ENCODE measurements at regions not wholly inside any gene's neighbourhood (a gene's known extent, or its start where the extent isn't known, plus 50 kb on each side); places are given as distances from the start of the nearest gene placed in this dataset.

GRCh38 chr1:62917314-62917713, 133.4 kb downstream of the ATG4C start:
- intact Hi-C loops (cut with micrococcal nuclease) = no loop called here
- no peak for DNase-seq
- peaks cover 9% of the 10 kb centered on the region for H3K27me3 Mint-ChIP-seq
- no peaks in the 10 kb centered on the region for H3K9me3 Mint-ChIP-seq
- H3K27ac Mint-ChIP-seq = no peak overlapping the region
- no peak overlapping the region for H3K4me3 Mint-ChIP-seq
- no peaks in the 10 kb centered on the region for H3K4me1 Mint-ChIP-seq
- H3K36me3 Mint-ChIP-seq (ENCODE audit: low read depth) = no peaks in the 10 kb centered on the region

DNA sequence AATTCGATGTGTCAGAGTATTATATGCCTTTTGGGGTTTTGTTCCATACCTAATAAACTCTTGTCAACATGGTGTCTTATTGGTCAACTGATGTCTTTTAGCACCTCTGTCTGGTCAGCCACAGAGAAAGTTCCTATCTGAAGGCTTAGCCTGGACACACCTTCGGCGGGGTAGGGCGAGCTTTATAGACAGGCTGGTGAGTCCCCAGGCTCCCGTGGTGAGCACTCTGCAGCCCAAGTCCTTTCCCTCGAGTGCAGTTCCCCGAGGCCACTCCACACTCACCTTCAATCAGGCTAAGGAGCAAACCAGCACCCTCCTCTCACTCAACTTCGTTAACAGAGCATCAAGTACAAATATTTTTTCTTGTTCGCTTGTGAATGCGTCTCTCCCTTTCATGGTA, 133.9 kb downstream of the ATG4C start:
- Mint-ChIP-seq H3K4me1 (no peaks in the 10 kb centered on the region), H3K27ac (no peak overlapping the region), H3K36me3 (ENCODE audit: low read depth) (no peaks in the 10 kb centered on the region), H3K27me3 (peaks cover 9% of the 10 kb centered on the region), H3K9me3 (no peaks in the 10 kb centered on the region), H3K4me3 (no peak overlapping the region)
- no peak for DNase-seq
- intact Hi-C loops (cut with micrococcal nuclease) = no loop called here

DNA sequence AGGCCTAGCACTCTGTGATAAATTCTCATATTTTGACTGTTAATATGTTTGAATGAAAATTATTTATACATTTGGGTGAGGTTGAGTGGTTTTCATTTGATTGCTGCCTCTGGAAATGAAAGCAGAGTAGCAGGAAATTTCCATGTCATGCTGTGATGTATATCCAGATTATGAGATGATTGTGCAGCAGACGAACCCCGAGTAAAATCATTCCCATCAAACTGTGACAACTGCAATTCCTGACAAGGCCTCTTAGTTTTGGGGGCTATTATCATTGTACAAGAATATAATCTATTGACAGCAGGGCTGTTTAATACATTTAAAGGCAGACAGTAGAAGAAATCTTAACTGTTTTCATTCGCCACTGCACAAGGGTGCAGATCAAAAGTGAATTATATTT, 134.8 kb downstream of the ATG4C start:
- no peak for DNase-seq
- intact Hi-C loops (cut with micrococcal nuclease) = no loop called here
- Mint-ChIP-seq H3K27ac (no peak overlapping the region), H3K4me1 (no peaks in the 10 kb centered on the region), H3K4me3 (no peak overlapping the region), H3K36me3 (ENCODE audit: low read depth) (no peaks in the 10 kb centered on the region), H3K27me3 (peaks cover 6% of the 10 kb centered on the region), H3K9me3 (no peaks in the 10 kb centered on the region)

DNA sequence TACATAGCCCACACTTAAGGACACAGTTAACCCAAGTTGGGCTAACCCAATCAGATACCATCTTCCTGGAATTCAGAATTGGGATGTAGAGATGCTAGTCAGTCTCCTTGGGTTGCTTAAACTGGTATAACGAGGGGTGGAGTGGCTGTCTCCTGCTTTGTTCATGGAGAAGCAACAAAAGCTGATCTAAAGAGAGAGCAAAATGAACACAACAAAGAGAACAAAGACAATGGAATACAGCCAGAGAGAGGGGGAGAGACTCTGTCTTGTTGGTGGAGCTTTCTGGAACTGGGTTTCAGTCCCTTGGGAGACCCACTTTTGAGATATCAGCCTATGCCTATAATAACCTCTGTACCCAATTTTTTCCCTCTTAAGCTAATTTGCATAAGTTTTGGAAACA, 138.1 kb downstream of the ATG4C start:
- Mint-ChIP-seq H3K4me3 (no peak overlapping the region), H3K36me3 (ENCODE audit: low read depth) (no peaks in the 10 kb centered on the region), H3K9me3 (no peaks in the 10 kb centered on the region), H3K27ac (no peak overlapping the region), H3K27me3 (peaks cover 1% of the 10 kb centered on the region), H3K4me1 (no peaks in the 10 kb centered on the region)
- no peak for DNase-seq
- intact Hi-C loops (cut with micrococcal nuclease) = no loop called here

- DNase-seq = no peak
- Mint-ChIP-seq H3K27ac (no peak overlapping the region), H3K4me3 (no peak overlapping the region), H3K27me3 (peaks cover 1% of the 10 kb centered on the region), H3K9me3 (no peaks in the 10 kb centered on the region), H3K4me1 (no peaks in the 10 kb centered on the region), H3K36me3 (ENCODE audit: low read depth) (no peaks in the 10 kb centered on the region)
- intact Hi-C loops (cut with micrococcal nuclease) = no loop called here
Observed at GRCh38 chr1:62924983-62925790, 141.3 kb downstream of the ATG4C start.

DNA sequence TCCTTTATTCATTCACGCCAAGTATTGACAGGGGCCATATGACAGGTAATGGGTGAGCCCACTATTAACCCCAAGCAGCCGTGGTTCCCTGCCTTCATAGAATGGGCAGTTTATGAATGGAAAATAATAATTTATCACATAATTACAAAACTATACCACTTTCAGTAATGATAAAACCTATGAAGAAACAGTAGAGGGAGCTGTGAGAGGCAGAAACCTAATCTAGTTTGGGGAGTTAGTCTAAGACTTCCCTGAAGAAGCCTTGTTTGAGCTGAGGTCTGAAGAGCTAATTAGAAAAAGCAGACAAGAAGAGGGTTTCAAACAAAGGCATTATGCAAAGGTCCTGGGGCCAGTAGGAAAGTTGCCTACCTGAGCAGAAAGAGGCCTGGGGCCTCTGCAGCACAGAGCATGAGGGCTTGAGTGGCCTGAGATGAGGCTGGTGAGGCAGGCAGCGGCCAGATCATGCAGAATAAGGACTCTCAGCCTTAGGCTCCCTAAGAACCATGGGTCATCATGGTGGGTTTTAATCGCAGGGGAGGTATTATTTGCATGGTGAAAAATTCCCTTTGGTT, 142.8 kb downstream of the ATG4C start:
- Mint-ChIP-seq H3K27me3 (peaks cover 2% of the 10 kb centered on the region), H3K36me3 (ENCODE audit: low read depth) (no peaks in the 10 kb centered on the region), H3K4me1 (no peaks in the 10 kb centered on the region), H3K9me3 (no peaks in the 10 kb centered on the region), H3K4me3 (no peak overlapping the region), H3K27ac (no peak overlapping the region)
- intact Hi-C loops (cut with micrococcal nuclease) = no loop called here
- DNase-seq = no peak

- Mint-ChIP-seq H3K9me3 (no peaks in the 10 kb centered on the region), H3K4me1 (no peaks in the 10 kb centered on the region), H3K36me3 (ENCODE audit: low read depth) (no peaks in the 10 kb centered on the region), H3K27ac (no peak overlapping the region), H3K4me3 (no peak overlapping the region), H3K27me3 (peaks cover 3% of the 10 kb centered on the region)
- intact Hi-C loops (cut with micrococcal nuclease) = no loop called here
- DNase-seq = no peak
Observed at GRCh38 chr1:62928885-62929284, 145.0 kb downstream of the ATG4C start.

GRCh38 chr1:62937634-62938296, 153.8 kb downstream of the ATG4C start:
- H3K36me3 Mint-ChIP-seq (ENCODE audit: low read depth) = no peaks in the 10 kb centered on the region
- peaks cover 7% of the 10 kb centered on the region for H3K27me3 Mint-ChIP-seq
- no peak overlapping the region for H3K4me3 Mint-ChIP-seq
- no peak overlapping the region for H3K27ac Mint-ChIP-seq
- DNase-seq = no peak
- H3K9me3 Mint-ChIP-seq = no peaks in the 10 kb centered on the region
- intact Hi-C loops (cut with micrococcal nuclease) = no loop called here
- H3K4me1 Mint-ChIP-seq = no peaks in the 10 kb centered on the region

GRCh38 chr1:62941780-62942179, 157.8 kb downstream of the ATG4C start:
- Mint-ChIP-seq H3K4me1 (no peaks in the 10 kb centered on the region), H3K27ac (no peak overlapping the region), H3K4me3 (no peak overlapping the region), H3K36me3 (ENCODE audit: low read depth) (no peaks in the 10 kb centered on the region), H3K9me3 (no peaks in the 10 kb centered on the region), H3K27me3 (peaks cover 6% of the 10 kb centered on the region)
- intact Hi-C loops (cut with micrococcal nuclease) = no loop called here
- no peak for DNase-seq

DNA sequence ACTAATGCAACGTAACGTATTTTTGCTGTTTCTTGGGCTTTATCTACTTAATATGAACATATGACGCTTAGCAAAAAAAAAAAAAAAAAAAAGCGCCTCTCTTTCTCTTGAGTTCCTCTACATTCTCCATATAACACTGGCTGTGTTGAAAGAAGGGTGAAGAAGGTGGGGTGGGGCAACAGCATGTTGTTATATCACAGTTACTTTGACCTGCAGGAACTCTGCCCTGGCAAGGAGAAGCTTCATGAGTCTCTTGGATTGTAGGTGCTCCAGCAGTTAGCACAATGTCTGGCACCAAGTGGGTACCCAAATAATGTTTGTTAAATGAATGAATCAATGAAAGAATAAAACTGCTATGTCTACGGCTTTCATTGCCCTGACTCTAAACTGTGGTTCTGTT, 162.6 kb downstream of the ATG4C start:
- no peaks in the 10 kb centered on the region for H3K9me3 Mint-ChIP-seq
- no peak for DNase-seq
- H3K4me1 Mint-ChIP-seq = no peaks in the 10 kb centered on the region
- intact Hi-C loops (cut with micrococcal nuclease) = no loop called here
- peaks cover 5% of the 10 kb centered on the region for H3K27me3 Mint-ChIP-seq
- no peak overlapping the region for H3K27ac Mint-ChIP-seq
- H3K4me3 Mint-ChIP-seq = no peak overlapping the region
- no peaks in the 10 kb centered on the region for H3K36me3 Mint-ChIP-seq (ENCODE audit: low read depth)

DNA sequence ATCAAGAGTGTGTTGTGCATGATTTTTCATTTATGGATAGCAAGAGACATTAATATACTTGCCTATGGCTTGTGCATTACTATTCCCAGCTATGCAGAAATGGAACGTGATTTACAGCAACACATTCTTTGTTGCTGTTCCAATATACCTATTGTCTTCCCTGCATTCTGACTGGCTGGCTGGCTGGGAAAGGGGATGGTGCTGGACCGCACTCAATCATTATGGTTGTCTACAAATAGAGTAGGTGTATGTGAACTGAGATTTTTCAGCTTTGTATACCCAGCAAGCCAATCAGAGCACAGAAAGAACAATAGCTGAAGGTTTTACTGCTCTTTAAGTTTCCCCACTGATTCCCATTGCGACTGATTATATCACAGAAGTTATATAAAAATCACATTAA, 167.5 kb downstream of the ATG4C start:
- Mint-ChIP-seq H3K27ac (no peak overlapping the region), H3K27me3 (peaks cover 3% of the 10 kb centered on the region), H3K4me1 (no peaks in the 10 kb centered on the region), H3K4me3 (no peak overlapping the region), H3K9me3 (no peaks in the 10 kb centered on the region), H3K36me3 (ENCODE audit: low read depth) (no peaks in the 10 kb centered on the region)
- no peak for DNase-seq
- intact Hi-C loops (cut with micrococcal nuclease) = no loop called here

DNA sequence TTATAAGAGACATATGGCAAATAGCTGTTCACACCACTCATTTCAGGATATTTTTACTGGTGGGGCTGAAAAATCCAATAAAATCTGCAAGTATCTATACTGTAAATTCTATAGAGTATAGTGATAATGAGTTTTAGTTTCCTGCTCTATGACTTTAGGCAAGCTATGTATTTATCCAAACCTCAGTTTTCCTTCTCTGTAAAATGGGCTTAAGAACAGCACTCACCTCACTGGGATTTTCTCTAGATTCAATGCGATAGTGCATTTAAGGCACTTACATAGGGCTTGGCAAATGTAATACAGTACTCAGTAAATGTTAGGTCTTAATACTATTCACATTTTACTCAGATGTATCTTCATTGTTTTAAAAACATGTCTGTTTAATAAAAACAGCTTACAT, 168.7 kb downstream of the ATG4C start:
- H3K4me3 Mint-ChIP-seq = no peak overlapping the region
- no peaks in the 10 kb centered on the region for H3K4me1 Mint-ChIP-seq
- peaks cover 3% of the 10 kb centered on the region for H3K27me3 Mint-ChIP-seq
- H3K9me3 Mint-ChIP-seq = no peaks in the 10 kb centered on the region
- H3K36me3 Mint-ChIP-seq (ENCODE audit: low read depth) = no peaks in the 10 kb centered on the region
- intact Hi-C loops (cut with micrococcal nuclease) = no loop called here
- no peak for DNase-seq
- H3K27ac Mint-ChIP-seq = no peak overlapping the region

DNA sequence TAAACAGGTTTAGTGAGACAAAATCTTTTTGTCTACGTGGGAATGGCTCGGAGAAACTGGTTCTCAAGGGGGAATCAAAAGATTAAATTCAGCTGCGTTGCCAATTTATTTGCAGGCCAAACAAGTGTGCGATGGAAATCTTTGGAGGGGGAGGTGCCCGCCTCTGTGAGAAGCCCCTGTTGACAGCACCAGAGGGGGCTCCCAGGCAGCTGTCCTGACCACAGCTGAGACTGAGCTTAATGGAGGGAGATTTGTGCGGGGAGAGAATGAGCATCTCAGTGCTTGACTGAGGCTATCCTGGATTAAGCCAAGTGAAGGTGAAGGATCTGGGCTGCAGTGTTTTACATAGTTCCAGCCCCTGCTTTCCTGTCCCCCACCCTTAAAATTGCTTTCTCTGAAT, 169.7 kb downstream of the ATG4C start:
- intact Hi-C loops (cut with micrococcal nuclease) = no loop called here
- Mint-ChIP-seq H3K9me3 (no peaks in the 10 kb centered on the region), H3K27ac (no peak overlapping the region), H3K4me3 (no peak overlapping the region), H3K4me1 (no peaks in the 10 kb centered on the region), H3K27me3 (peaks cover 6% of the 10 kb centered on the region), H3K36me3 (ENCODE audit: low read depth) (no peaks in the 10 kb centered on the region)
- DNase-seq = no peak

DNA sequence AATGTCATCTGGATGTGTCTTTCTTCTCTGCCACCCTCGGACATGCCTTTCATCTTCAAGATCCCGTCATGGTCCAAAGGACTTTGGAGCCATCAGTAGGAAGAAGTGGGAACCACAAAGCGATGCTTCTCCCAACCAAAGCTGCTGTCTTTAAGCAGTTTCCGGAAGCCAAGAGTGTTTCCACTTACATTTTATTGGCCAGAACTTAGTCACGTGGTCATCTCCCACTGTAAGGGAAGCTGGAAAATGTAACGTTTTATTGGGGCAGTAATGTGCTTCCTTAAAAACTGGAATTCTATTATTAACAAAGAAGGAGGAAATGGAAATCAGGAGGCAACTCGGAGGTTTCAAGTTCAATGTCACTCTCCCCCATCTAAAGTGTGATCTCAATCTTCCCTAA, 170.8 kb downstream of the ATG4C start:
- no peaks in the 10 kb centered on the region for H3K9me3 Mint-ChIP-seq
- no peak overlapping the region for H3K4me3 Mint-ChIP-seq
- intact Hi-C loops (cut with micrococcal nuclease) = no loop called here
- no peaks in the 10 kb centered on the region for H3K36me3 Mint-ChIP-seq (ENCODE audit: low read depth)
- H3K4me1 Mint-ChIP-seq = no peaks in the 10 kb centered on the region
- no peak for DNase-seq
- H3K27me3 Mint-ChIP-seq = peaks cover 7% of the 10 kb centered on the region
- H3K27ac Mint-ChIP-seq = no peak overlapping the region

Measured in activated CD4-positive, alpha-beta T cell treated with anti-CD3 and anti-CD28 coated beads, Interleukin-2, amount 10 ng/mL, durations not matched to agents 24 days and 14 days (primary cell).